ENCODE measurements at regions not wholly inside any gene's neighbourhood (a gene's known extent, or its start where the extent isn't known, plus 50 kb on each side); places are given as distances from the start of the nearest gene placed in this dataset.

GRCh38 chr18:21162786-21163185 lies 51.2 kb upstream of the ROCK1 start:
- no peak for DNase-seq (ENCODE audit: low read depth in 2 of 2)

GRCh38 chr18:21163647-21164547 lies 52.3 kb upstream of the ROCK1 start:
- peak; percentile 11 to 33 for DNase-seq (ENCODE audit: low read depth in 2 of 2)

- DNase-seq (ENCODE audit: low read depth in 2 of 2) = no peak
These were observed 53.0 kb upstream of the ROCK1 start for GRCh38 chr18:21164548-21165095.

GRCh38 chr18:21167641-21168377 lies 56.2 kb upstream of the ROCK1 start:
- DNase-seq (ENCODE audit: low read depth in 2 of 2) = peak in 1 of 2 donors; percentile 10

GRCh38 chr18:21168880-21169279 lies 57.3 kb upstream of the ROCK1 start:
- DNase-seq (ENCODE audit: low read depth in 2 of 2) = no peak

GRCh38 chr18:21177822-21178221 lies 64.2 kb upstream of the GREB1L start:
- DNase-seq (ENCODE audit: low read depth in 2 of 2) = no peak

- peak; percentile 65 to 75 for DNase-seq (ENCODE audit: low read depth in 2 of 2)
These were observed 62.3 kb upstream of the GREB1L start for GRCh38 chr18:21179590-21180220.

GRCh38 chr18:21180588-21180987 lies 61.4 kb upstream of the GREB1L start:
- no peak for DNase-seq (ENCODE audit: low read depth in 2 of 2)

GRCh38 chr18:21181766-21182165 lies 60.3 kb upstream of the GREB1L start:
- no peak for DNase-seq (ENCODE audit: low read depth in 2 of 2)

- DNase-seq (ENCODE audit: low read depth in 2 of 2) = no peak
These were observed 58.4 kb upstream of the GREB1L start for GRCh38 chr18:21183670-21184069.

GRCh38 chr18:21184396-21184996 lies 57.5 kb upstream of the GREB1L start:
- DNase-seq (ENCODE audit: low read depth in 2 of 2) = no peak

GRCh38 chr18:21187886-21188285 lies 54.1 kb upstream of the GREB1L start:
- DNase-seq (ENCODE audit: low read depth in 2 of 2) = no peak

- DNase-seq (ENCODE audit: low read depth in 2 of 2) = peak; percentile 29 to 58
These were observed 50.3 kb upstream of the GREB1L start for GRCh38 chr18:21191596-21192307.

Measured in lung microvascular endothelial cell (primary cell).